K562 (cell line): ENCODE measurements at regions not wholly inside any gene's neighbourhood (a gene's known extent, or its start where the extent isn't known, plus 50 kb on each side); places are given as distances from the start of the nearest gene placed in this dataset.

Source experiments
- ATAC-seq: fragments of 200-7000 bp; cut with Tn5 transposase; 3 replicates; pipeline ENCODE4 v1.9.1; 2020; ENCODE audit warnings: moderate library complexity
- BruUV-seq: library from RNA; stranded (reverse); fragments of 400-500 nt; replicated peaks from 2 replicates; lab custom pipeline; 2021; lab: Mats Ljungman, UMichigan
- CTCF ChIA-PET: fragments of 300-600 bp; formaldehyde crosslinking; extraction: SDS; loops from one replicate; lab custom pipeline; 2021; ENCODE audit warnings: low intra/inter-chr PET ratio; lab: Yijun Ruan, JAX
- POLR2A ChIA-PET: fragments of 300-600, 350-650 bp; sonication (Branson Sonifier 250); formaldehyde crosslinking; extraction: SDS; loops from one replicate; lab custom pipeline; 2021; ENCODE audit warnings: antibody characterized with exemption, inconsistent platforms; lab: Yijun Ruan, JAX
- DNase-seq, 4 experiments: peaks; one replicate each; pipeline versions ENCODE4 v3.0.0 to v3.0.0-alpha.2; 2011 to 2018; ENCODE audit warnings: low spot score in 3 of 4, mixed read lengths in 3 of 4; ENCODE audit errors: extremely low read depth in 1 of 4
- FAIRE-seq: peaks from 2 replicates; lab custom pipeline; 2011; peaks lifted over from hg19 to GRCh38; lab: Jason Lieb, UNC
- H2AFZ ChIP-seq: 2 replicates; pipeline ENCODE4 v1.6.0; 2011; ENCODE audit warnings: low read depth, low read length, control low read depth, inconsistent platforms
- H3K27ac ChIP-seq: fragments of 200-600 bp; 3 replicates; pipeline ENCODE4 v1.8.0; 2011; ENCODE audit warnings: low read depth, mild to moderate bottlenecking, control low read depth, inconsistent platforms, low read length, moderate library complexity, mixed read lengths; ENCODE audit errors: extremely low read depth
- H3K27me3 ChIP-seq, 2 experiments: fragments of 300-600 bp in 1 of 2; 2 replicates in 1 of 2; 3 replicates in 1 of 2; pipeline versions ENCODE4 v1.6.0 to v1.8.0; 2011; ENCODE audit warnings: inconsistent platforms in 2 of 2, low read length in 2 of 2, mild to moderate bottlenecking in 1 of 2, mixed read lengths in 1 of 2, moderate library complexity in 1 of 2; ENCODE audit not compliant: control insufficient read depth in 2 of 2, insufficient read depth in 2 of 2
- H3K36me3 ChIP-seq: fragments of 300-600 bp; 3 replicates; pipeline ENCODE4 v1.8.0; 2011; ENCODE audit warnings: mild to moderate bottlenecking, low read length, inconsistent platforms; ENCODE audit not compliant: control insufficient read depth, insufficient read depth
- H3K4me1 ChIP-seq, 2 experiments: fragments of 200-600 bp in 1 of 2; replicated peaks in 1 of 2; 2 replicates in 1 of 2; 3 replicates in 1 of 2; pipeline versions ENCODE4 v1.5.1 to v1.8.0; 2011; ENCODE audit warnings: inconsistent platforms in 2 of 2, low read length in 2 of 2, mild to moderate bottlenecking in 1 of 2, mixed read lengths in 1 of 2, moderate library complexity in 1 of 2; ENCODE audit not compliant: control insufficient read depth in 2 of 2, insufficient read depth in 2 of 2
- H3K4me2 ChIP-seq: 2 replicates; pipeline ENCODE4 v1.6.1; 2011; ENCODE audit warnings: low read length, control low read depth, inconsistent platforms, mixed read lengths; ENCODE audit not compliant: insufficient read depth
- H3K4me3 ChIP-seq: fragments of 200-600 bp; sonication (generic), shearing (Covaris generic); 2 replicates; pipeline ENCODE4 v1.5.1; 2016; ENCODE audit warnings: control low read depth, inconsistent platforms
- H3K79me2 ChIP-seq: fragments of 200-600 bp; 3 replicates; pipeline ENCODE4 v1.8.0; 2011; ENCODE audit warnings: low read length, inconsistent platforms; ENCODE audit not compliant: control insufficient read depth, insufficient read depth
- H3K9ac ChIP-seq, 2 experiments: 2 replicates each; pipeline versions ENCODE4 v1.6.0 to v1.6.1; 2011; ENCODE audit warnings: low read depth in 2 of 2, low read length in 2 of 2, control low read depth in 1 of 2, inconsistent platforms in 1 of 2, mild to moderate bottlenecking in 1 of 2, mixed read lengths in 1 of 2; ENCODE audit not compliant: insufficient read depth in 1 of 2
- H3K9me1 ChIP-seq: one replicate; pipeline ENCODE4 v1.6.0; 2011; ENCODE audit warnings: inconsistent platforms, mild to moderate bottlenecking, low read length, moderate library complexity; ENCODE audit not compliant: control insufficient read depth, insufficient read depth
- H3K9me3 ChIP-seq: replicated peaks from 2 replicates; pipeline ENCODE4 v1.5.1; 2011; ENCODE audit warnings: low read depth, low read length, inconsistent platforms; ENCODE audit not compliant: control insufficient read depth, insufficient read depth
- H4K20me1 ChIP-seq: replicated peaks from 2 replicates; pipeline ENCODE4 v1.6.1; 2011; ENCODE audit warnings: low read length, inconsistent platforms, mixed read lengths; ENCODE audit not compliant: control insufficient read depth, insufficient read depth
- CBFB ChIP-seq: sonication (generic); formaldehyde crosslinking; IDR thresholded peaks from 2 replicates; pipeline ENCODE4 v1.4.0; 2020; ENCODE audit warnings: mild to moderate bottlenecking, missing genetic modification reagents
- CBX2 ChIP-seq: fragments of 200-600 bp; sonication (generic); IDR thresholded peaks from one replicate; pipeline ENCODE4 v1.6.1; 2012; ENCODE audit warnings: mild to moderate bottlenecking, low read length, inconsistent platforms; ENCODE audit not compliant: insufficient read depth, poor library complexity, severe bottlenecking
- E4F1 ChIP-seq: fragments of 250-450 bp; sonication (Bioruptor Pico); IDR thresholded peaks from 2 replicates; pipeline ENCODE4 v1.5.0; 2021; ENCODE audit warnings: mild to moderate bottlenecking, borderline replicate concordance
- EWSR1 ChIP-seq: fragments of 450-650 bp; IDR thresholded peaks from 2 replicates; pipeline ENCODE4 v1.6.1; 2018; ENCODE audit warnings: borderline replicate concordance, mild to moderate bottlenecking, low read depth, moderate library complexity; ENCODE audit not compliant: partially characterized antibody
- NFE2 ChIP-seq: IDR thresholded peaks from 2 replicates; pipeline ENCODE4 v1.6.1; 2014; ENCODE audit warnings: antibody characterized with exemption, low read depth
- NFE2L1 ChIP-seq: fragments of 450-650 bp; IDR thresholded peaks from 2 replicates; pipeline ENCODE4 v1.6.1; 2016; ENCODE audit warnings: missing genetic modification characterization, low read depth, mild to moderate bottlenecking, missing compliant biosample characterization, moderate library complexity, borderline replicate concordance
- NKRF ChIP-seq: fragments of 450-650 bp; IDR thresholded peaks from 2 replicates; pipeline ENCODE4 v1.6.1; 2016; ENCODE audit warnings: borderline replicate concordance
- SMAD1 ChIP-seq: fragments of 150-350 bp; IDR thresholded peaks from 2 replicates; pipeline ENCODE4 v1.6.1; 2014; ENCODE audit warnings: low read length, low read depth; ENCODE audit not compliant: partially characterized antibody
- SRSF1 ChIP-seq: fragments of 200-400 bp; formaldehyde crosslinking; IDR thresholded peaks from 2 replicates; pipeline ENCODE4 v1.6.1; 2017; ENCODE audit warnings: mild to moderate bottlenecking, low read depth, low read length, moderate library complexity
- TFAM ChIP-seq: fragments of 250-450 bp; sonication (Bioruptor Pico); conservative IDR thresholded peaks from 2 replicates; pipeline ENCODE4 v1.5.0; 2021; ENCODE audit warnings: mild to moderate bottlenecking, moderate library complexity
- THRA ChIP-seq: fragments of 450-650 bp; IDR thresholded peaks from 2 replicates; pipeline ENCODE4 v1.6.1; 2017; ENCODE audit warnings: mild to moderate bottlenecking, moderate library complexity
- ZBTB2 ChIP-seq: fragments of 450-650 bp; IDR thresholded peaks from 2 replicates; pipeline ENCODE4 v1.6.1; 2016; ENCODE audit warnings: antibody characterized with exemption
- ZBTB33 ChIP-seq: sonication (generic); formaldehyde crosslinking; IDR thresholded peaks from 2 replicates; pipeline ENCODE4 v1.8.1; 2023; ENCODE audit warnings: mild to moderate bottlenecking, missing genetic modification reagents
- ZEB2 ChIP-seq: fragments of 450-650 bp; IDR thresholded peaks from 2 replicates; pipeline ENCODE4 v1.6.1; 2016
- WGBS: fragments of 100-300 bp; shearing (Covaris generic); methylation state at CpG from one replicate; pipeline ENCODE4 v1.1.6; 2016; ENCODE audit warnings: low coverage, mixed read lengths; ENCODE audit not compliant: insufficient coverage; ENCODE audit errors: missing lambda C conversion rate; 5-methylcytosine and 5-hydroxymethylcytosine counted together
- in situ Hi-C: fragments of 300-500 bp; cut with MboI; formaldehyde crosslinking; loops from 4 replicates; pipeline ENCODE4 v1.15.0; 2018; ENCODE audit warnings: inconsistent platforms, mixed read lengths
- intact Hi-C: fragments of 100-400 bp; cut with micrococcal nuclease; formaldehyde crosslinking; loops from 2 replicates; pipeline ENCODE4 v1.14.2; 2022

GRCh38 chr7:67724955-67725354, 728.3 kb downstream of the TYW1 start:
- Histone ChIP-seq H3K4me3 (no peak overlapping the region), H3K27ac (no peak overlapping the region), H3K4me2 (no peak overlapping the region), H3K27me3 (no peaks in the 10 kb centered on the region; a peak in 1 of 5 replicates), H3K36me3 (no peaks in the 10 kb centered on the region), H3K9me3 (no peaks in the 10 kb centered on the region), H3K79me2 (no peaks in the 10 kb centered on the region), H4K20me1 (no peaks in the 10 kb centered on the region), H2AFZ (no peak overlapping the region), H3K9me1 (no peaks in the 10 kb centered on the region), H3K9ac (no peak overlapping the region), H3K4me1 (no peaks in the 10 kb centered on the region)
- no TSS peak for BruUV-seq
- ATAC-seq, result no peak
- intact Hi-C loops, result no loop called here
- ChIA-PET POLR2A (no interaction called here), CTCF (no interaction called here)
- in situ Hi-C loops, result no loop called here
- DNase-seq, result no peak
- WGBS, result 3% methylated on average over 2 of the region's 2 CpGs
- FAIRE-seq, result no peak
- TF ChIP-seq THRA (no peak), EWSR1 (no peak), NFE2 (no peak), ZBTB2 (no peak), CBFB (CRISPR knock-in tag) (no peak), SRSF1 (no peak), E4F1 (CRISPR knock-in tag) (no peak), NFE2L1 (tag) (no peak), TFAM (no peak), ZBTB33 (CRISPR knock-in tag) (no peak), CBX2 (no peak), SMAD1 (no peak), NKRF (no peak), ZEB2 (no peak)
